ENCODE measurements at regions not wholly inside any gene's neighbourhood (a gene's known extent, or its start where the extent isn't known, plus 50 kb on each side); places are given as distances from the start of the nearest gene placed in this dataset.
"Not testable (repeated sequence)": the region's sequence is repeated elsewhere in the genome, so short reads cannot be mapped to it uniquely, and the experiment has no call there.

DNA sequence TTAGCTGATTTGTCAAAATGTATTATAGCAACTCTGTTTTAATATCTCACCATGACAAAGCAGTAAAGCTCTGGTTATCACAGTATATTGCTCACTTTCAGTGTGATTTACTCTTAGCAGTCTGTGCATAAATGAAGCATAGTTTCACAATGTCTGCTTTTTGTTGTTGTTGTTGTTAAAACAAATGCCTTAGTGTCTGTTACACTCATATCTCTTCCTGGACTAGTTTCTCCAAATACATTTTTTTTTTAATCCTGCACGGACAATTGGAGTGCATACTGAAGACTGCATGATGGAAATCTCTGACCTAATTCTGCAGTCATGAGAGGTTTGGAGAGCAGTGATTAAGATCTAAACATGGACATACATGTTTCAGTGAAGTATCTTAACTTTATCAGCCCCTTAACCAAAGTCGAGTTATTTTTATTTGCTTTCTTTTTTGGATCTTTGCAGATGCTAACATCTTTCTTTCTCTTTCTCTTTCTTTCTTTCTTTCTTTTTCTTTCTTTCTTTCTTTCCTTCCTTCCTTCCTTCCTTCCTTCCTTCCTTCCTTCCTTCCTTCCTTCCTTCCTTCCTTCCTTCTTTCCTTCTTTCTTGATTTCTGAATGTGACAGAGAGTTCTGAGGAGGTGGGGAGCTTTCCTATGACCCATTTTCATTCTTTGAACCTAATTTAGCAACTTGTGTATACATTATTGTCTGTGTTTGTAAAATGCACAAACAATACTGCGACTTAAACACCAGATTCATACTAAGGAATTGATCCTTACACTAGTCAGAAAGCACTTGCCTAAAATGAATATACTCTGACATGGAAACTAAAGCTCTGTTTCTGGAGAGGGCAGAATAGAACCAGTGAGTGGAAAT is 161.5 kb upstream of the AGR3 start:
- Histone ChIP-seq H3K4me3 (ENCODE audit: low read depth, low read length) (no peak overlapping the region), H3K27ac (peak overlapping the region; percentile 70), H3K36me3 (replicated peaks) (no peaks in the 10 kb centered on the region), H3K27me3 (replicated peaks) (no peaks in the 10 kb centered on the region)
- TF ChIP-seq, protein P1, sequence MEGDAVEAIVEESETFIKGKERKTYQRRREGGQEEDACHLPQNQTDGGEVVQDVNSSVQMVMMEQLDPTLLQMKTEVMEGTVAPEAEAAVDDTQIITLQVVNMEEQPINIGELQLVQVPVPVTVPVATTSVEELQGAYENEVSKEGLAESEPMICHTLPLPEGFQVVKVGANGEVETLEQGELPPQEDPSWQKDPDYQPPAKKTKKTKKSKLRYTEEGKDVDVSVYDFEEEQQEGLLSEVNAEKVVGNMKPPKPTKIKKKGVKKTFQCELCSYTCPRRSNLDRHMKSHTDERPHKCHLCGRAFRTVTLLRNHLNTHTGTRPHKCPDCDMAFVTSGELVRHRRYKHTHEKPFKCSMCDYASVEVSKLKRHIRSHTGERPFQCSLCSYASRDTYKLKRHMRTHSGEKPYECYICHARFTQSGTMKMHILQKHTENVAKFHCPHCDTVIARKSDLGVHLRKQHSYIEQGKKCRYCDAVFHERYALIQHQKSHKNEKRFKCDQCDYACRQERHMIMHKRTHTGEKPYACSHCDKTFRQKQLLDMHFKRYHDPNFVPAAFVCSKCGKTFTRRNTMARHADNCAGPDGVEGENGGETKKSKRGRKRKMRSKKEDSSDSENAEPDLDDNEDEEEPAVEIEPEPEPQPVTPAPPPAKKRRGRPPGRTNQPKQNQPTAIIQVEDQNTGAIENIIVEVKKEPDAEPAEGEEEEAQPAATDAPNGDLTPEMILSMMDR (IDR thresholded peaks at IDR 0.05; ENCODE audit: low read depth, low read length, missing control alignments) = no peak
- in situ Hi-C loops (cut with HindIII; ENCODE audit: low pct_ligation_motif_present, low sequenced_read_pairs) = no loop called here
- peak; percentile 27 for DNase-seq

DNA sequence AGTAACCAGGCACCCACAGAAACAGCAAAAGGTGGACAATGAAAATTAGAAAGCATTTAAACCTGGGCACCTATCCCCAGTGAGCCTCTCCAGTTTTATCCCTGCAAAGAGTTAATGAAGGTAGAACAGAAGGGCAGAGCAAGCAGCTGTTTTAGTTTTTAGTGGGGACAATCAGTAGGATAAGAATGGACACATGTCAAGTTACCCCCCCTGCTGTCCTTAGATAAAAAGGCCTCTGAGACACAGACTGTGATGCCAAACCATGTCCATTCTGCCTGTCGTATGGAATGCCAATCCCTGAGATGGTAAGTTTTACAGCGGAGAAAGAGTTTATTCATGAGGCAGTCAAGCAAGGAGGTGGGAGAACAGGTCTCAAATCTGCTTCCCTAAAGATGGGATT is 162.6 kb upstream of the AGR3 start:
- TF ChIP-seq, protein P1 (IDR thresholded peaks at IDR 0.05; ENCODE audit: low read depth, low read length, missing control alignments) = no peak
- Histone ChIP-seq H3K36me3 (replicated peaks) (no peaks in the 10 kb centered on the region), H3K27me3 (replicated peaks) (no peaks in the 10 kb centered on the region), H3K27ac (no peak overlapping the region), H3K4me3 (ENCODE audit: low read depth, low read length) (no peak overlapping the region)
- no peak for DNase-seq
- in situ Hi-C loops (cut with HindIII; ENCODE audit: low pct_ligation_motif_present, low sequenced_read_pairs) = no loop called here

DNA sequence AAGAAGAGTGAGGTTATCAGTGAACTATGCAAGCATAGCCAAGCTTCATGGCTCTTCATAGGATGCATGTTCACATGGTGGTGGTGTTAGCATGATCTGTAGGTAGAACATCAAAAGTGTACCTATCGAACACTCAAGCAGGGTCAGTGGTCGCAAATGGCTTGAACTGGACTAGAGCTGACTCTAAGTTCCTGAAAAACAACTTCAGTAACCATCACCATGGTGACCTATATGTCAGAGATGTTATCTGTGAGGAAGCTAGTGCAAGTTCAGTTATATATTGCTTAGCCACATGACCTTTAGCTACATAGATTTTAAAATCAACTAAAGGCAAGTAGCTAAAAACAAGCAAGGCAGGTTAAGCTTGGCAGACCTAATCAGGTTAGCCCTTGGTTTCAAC is 163.1 kb upstream of the AGR3 start:
- DNase-seq = no peak
- in situ Hi-C loops (cut with HindIII; ENCODE audit: low pct_ligation_motif_present, low sequenced_read_pairs) = no loop called here

DNA sequence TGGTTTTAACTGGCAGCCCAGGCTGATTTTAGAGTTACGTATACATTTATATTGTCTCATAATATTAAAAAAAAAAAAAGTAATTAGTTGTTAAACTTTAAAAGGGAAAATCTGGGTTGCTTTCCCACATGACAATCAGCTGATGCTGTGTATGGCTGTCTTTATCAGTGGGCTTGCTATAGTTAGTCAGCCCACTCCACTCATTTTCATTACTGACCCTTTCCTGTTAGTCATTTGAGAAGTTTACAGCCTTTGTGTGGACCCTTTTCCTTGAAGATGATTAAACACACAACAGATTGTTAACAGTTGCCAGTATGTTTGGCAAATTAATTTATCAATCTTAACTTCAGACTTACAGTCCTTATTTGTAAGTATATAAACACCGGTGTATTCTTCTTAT is 164.5 kb upstream of the AGR3 start:
- no peak overlapping the region for H3K27ac ChIP-seq
- H3K4me3 ChIP-seq (ENCODE audit: low read depth, low read length) = no peak overlapping the region
- H3K36me3 ChIP-seq (replicated peaks) = no peaks in the 10 kb centered on the region
- TF ChIP-seq, protein P1 (IDR thresholded peaks at IDR 0.05; ENCODE audit: low read depth, low read length, missing control alignments) = no peak
- in situ Hi-C loops (cut with HindIII; ENCODE audit: low pct_ligation_motif_present, low sequenced_read_pairs) = no loop called here
- H3K27me3 ChIP-seq (replicated peaks) = no peaks in the 10 kb centered on the region
- DNase-seq = no peak

More for the DNA sequence above, 163.1 kb upstream of the AGR3 start:
- Histone ChIP-seq H3K4me3 (ENCODE audit: low read depth, low read length) (no peak overlapping the region), H3K36me3 (replicated peaks) (no peaks in the 10 kb centered on the region), H3K27ac (no peak overlapping the region), H3K27me3 (replicated peaks) (no peaks in the 10 kb centered on the region)
- TF ChIP-seq, protein P1 (IDR thresholded peaks at IDR 0.05; ENCODE audit: low read depth, low read length, missing control alignments) = no peak

DNA sequence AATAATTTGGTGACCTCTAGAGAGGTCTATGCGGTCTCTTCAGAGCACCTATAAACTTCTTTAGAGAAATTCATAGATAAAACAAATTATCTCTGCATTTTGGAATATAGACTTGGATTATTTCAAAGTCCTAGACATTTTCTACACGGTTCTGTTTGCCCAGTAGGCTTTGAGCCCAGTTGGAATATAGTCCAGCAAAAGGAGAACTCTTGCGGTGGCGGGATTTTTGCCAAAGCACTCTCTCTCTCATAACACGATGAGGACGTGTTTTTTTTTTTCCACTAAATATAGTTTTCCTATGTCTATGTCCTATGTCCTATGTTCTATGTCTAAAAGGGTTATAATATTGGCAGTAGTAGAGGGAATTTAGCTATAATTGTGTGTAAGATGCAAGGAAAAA is 164.9 kb upstream of the AGR3 start:
- TF ChIP-seq, protein P1 (IDR thresholded peaks at IDR 0.05; ENCODE audit: low read depth, low read length, missing control alignments) = no peak
- in situ Hi-C loops (cut with HindIII; ENCODE audit: low pct_ligation_motif_present, low sequenced_read_pairs) = no loop called here
- H3K27me3 ChIP-seq (replicated peaks) = no peaks in the 10 kb centered on the region

DNA sequence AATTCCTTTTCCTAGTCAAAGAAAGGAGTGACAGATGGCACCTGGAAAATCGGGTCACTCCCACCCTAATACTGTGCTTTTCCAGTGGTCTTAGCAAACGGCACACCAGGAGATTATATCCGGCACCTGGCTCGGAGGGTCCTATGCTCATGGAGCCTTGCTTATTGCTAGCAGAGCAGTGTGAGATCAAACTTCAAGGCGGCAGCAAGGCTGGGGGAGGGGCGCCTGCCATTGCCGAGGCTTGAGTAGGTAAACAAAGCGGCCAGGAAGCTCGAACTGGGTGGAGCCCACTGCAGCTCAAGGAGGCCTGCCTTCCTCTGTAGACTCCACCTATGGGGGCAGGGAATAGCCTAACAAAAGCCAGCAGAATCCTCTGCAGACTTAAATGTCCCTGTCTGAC is 171.4 kb upstream of the AGR3 start:
- in situ Hi-C loops (cut with HindIII; ENCODE audit: low pct_ligation_motif_present, low sequenced_read_pairs); H3K27me3 ChIP-seq (replicated peaks); DNase-seq; H3K4me3 ChIP-seq (ENCODE audit: low read depth, low read length); H3K36me3 ChIP-seq (replicated peaks); H3K27ac ChIP-seq: not testable (repeated sequence)

More for the DNA sequence above, 164.9 kb upstream of the AGR3 start:
- H3K27ac ChIP-seq = no peak overlapping the region
- H3K4me3 ChIP-seq (ENCODE audit: low read depth, low read length) = no peak overlapping the region
- no peak for DNase-seq
- H3K36me3 ChIP-seq (replicated peaks) = no peaks in the 10 kb centered on the region

Data from brain microvascular endothelial cell (primary cell).